Liver (tissue), 8 donors: ENCODE measurements at regions not wholly inside any gene's neighbourhood (a gene's known extent, or its start where the extent isn't known, plus 50 kb on each side); places are given as distances from the start of the nearest gene placed in this dataset.

ENCODE experiments used
- DNase-seq: peaks from one replicate; pipeline ENCODE4 v3.0.0-alpha.2; 2017; ENCODE audit warnings: low spot score
- H3K27ac ChIP-seq, 2 donors: one replicate each; pipeline ENCODE4 v1.7.0; 2013; ENCODE audit warnings: inconsistent platforms in 2 of 2, low read length in 2 of 2, control low read depth in 1 of 2, low read depth in 1 of 2, mild to moderate bottlenecking in 1 of 2
- H3K27me3 ChIP-seq, 4 donors: one replicate each; pipeline versions ENCODE4 v1.6.1 to v1.7.0; 2013; ENCODE audit warnings: low read length in 3 of 4, inconsistent platforms in 1 of 4, mild to moderate bottlenecking in 1 of 4, moderate library complexity in 1 of 4; ENCODE audit not compliant: control insufficient read depth in 4 of 4, insufficient read depth in 4 of 4
- H3K36me3 ChIP-seq, 4 donors: one replicate each; pipeline versions ENCODE4 v1.6.1 to v1.7.0; 2013; ENCODE audit warnings: low read length in 3 of 4, mild to moderate bottlenecking in 3 of 4, low read depth in 1 of 4, moderate library complexity in 1 of 4; ENCODE audit not compliant: control insufficient read depth in 4 of 4, insufficient read depth in 3 of 4
- H3K4me1 ChIP-seq, 4 donors: one replicate each; pipeline versions ENCODE4 v1.6.1 to v1.7.0; 2013; ENCODE audit warnings: low read length in 3 of 4, mild to moderate bottlenecking in 3 of 4, moderate library complexity in 1 of 4; ENCODE audit not compliant: control insufficient read depth in 4 of 4, insufficient read depth in 4 of 4
- H3K4me3 ChIP-seq, 3 donors: one replicate each; pipeline versions ENCODE4 v1.6.1 to v1.7.0; 2013; ENCODE audit warnings: low read length in 3 of 3, control low read depth in 1 of 3, low read depth in 1 of 3, mild to moderate bottlenecking in 1 of 3
- H3K9ac ChIP-seq, 2 donors: one replicate each; pipeline ENCODE4 v1.7.0; 2013; ENCODE audit warnings: low read length in 2 of 2, mild to moderate bottlenecking in 2 of 2, moderate library complexity in 2 of 2, control low read depth in 1 of 2, low read depth in 1 of 2
- H3K9me3 ChIP-seq, 4 donors: one replicate each; pipeline versions ENCODE4 v1.6.1 to v1.7.0; 2013; ENCODE audit warnings: low read length in 3 of 4; ENCODE audit not compliant: control insufficient read depth in 4 of 4
- ATF3 ChIP-seq: IDR thresholded peaks from 2 replicates; pipeline ENCODE4 v1.6.1; 2016; ENCODE audit warnings: antibody characterized with exemption
- CTCF ChIP-seq: fragments of 150-350 bp; IDR thresholded peaks from 2 replicates; pipeline ENCODE4 v1.5.1; 2017; ENCODE audit warnings: improper control_type of control experiment, low read depth, low read length; ENCODE audit not compliant: missing input control
- FOXA1 ChIP-seq: IDR thresholded peaks from 2 replicates; pipeline ENCODE4 v1.6.1; 2016; ENCODE audit warnings: antibody characterized with exemption
- FOXA2 ChIP-seq: IDR thresholded peaks from 2 replicates; pipeline ENCODE4 v1.6.1; 2016; ENCODE audit warnings: antibody characterized with exemption
- GABPA ChIP-seq, 2 donors: IDR thresholded peaks in 1 of 2; conservative IDR thresholded peaks in 1 of 2; 2 replicates each; pipeline ENCODE4 v1.6.1; 2016; ENCODE audit warnings: antibody characterized with exemption in 2 of 2, mild to moderate bottlenecking in 1 of 2, moderate library complexity in 1 of 2
- HNF4A ChIP-seq, 2 donors: conservative IDR thresholded peaks; 2 replicates each; pipeline ENCODE4 v1.6.1; 2016; ENCODE audit warnings: antibody characterized with exemption in 2 of 2, mild to moderate bottlenecking in 2 of 2
- HNF4G ChIP-seq: IDR thresholded peaks from 2 replicates; pipeline ENCODE4 v1.6.1; 2016; ENCODE audit warnings: antibody characterized with exemption
- JUND ChIP-seq, 2 donors: IDR thresholded peaks; 2 replicates each; pipeline ENCODE4 v1.6.1; 2016; ENCODE audit warnings: antibody characterized with exemption in 2 of 2
- NR2F2 ChIP-seq: IDR thresholded peaks from 2 replicates; pipeline ENCODE4 v1.6.1; 2016; ENCODE audit warnings: antibody characterized with exemption
- RAD21 ChIP-seq, 2 donors: IDR thresholded peaks; 2 replicates each; pipeline ENCODE4 v1.6.1; 2016; ENCODE audit warnings: antibody characterized with exemption in 2 of 2, mild to moderate bottlenecking in 2 of 2
- REST ChIP-seq: IDR thresholded peaks from 2 replicates; pipeline ENCODE4 v1.6.1; 2016; ENCODE audit warnings: antibody characterized with exemption, mild to moderate bottlenecking
- RXRA ChIP-seq, 2 donors: IDR thresholded peaks; 2 replicates each; pipeline ENCODE4 v1.6.1; 2017 to 2018; ENCODE audit warnings: antibody characterized with exemption in 2 of 2, mild to moderate bottlenecking in 1 of 2
- SP1 ChIP-seq: IDR thresholded peaks from 2 replicates; pipeline ENCODE4 v1.6.1; 2018; ENCODE audit warnings: antibody characterized with exemption, mild to moderate bottlenecking
- YY1 ChIP-seq: IDR thresholded peaks from 2 replicates; pipeline ENCODE4 v1.6.1; 2016; ENCODE audit warnings: antibody characterized with exemption, mild to moderate bottlenecking
- ZBTB33 ChIP-seq: IDR thresholded peaks from 2 replicates; pipeline ENCODE4 v1.6.1; 2016; ENCODE audit warnings: antibody characterized with exemption
- WGBS: extraction: QIAGEN DNeasy Blood & Tissue Kit; methylation state at CpG from one replicate; pipeline ENCODE4 v1.1.7; 2013; 5-methylcytosine and 5-hydroxymethylcytosine counted together
- donor health status: healthy.
- donor health status: healthy.
- donor health status: healthy.
- donor health status: healthy.
- donor health status: healthy.

GRCh38 chr7:51456-52068 lies 140.8 kb upstream of the FAM20C start:
- no peak overlapping the region for H3K27ac ChIP-seq
- no peak for DNase-seq
- H3K36me3 ChIP-seq: no peaks in the 10 kb centered on the region
- H3K4me3 ChIP-seq: no peak overlapping the region
- H3K27me3 ChIP-seq: no peaks in the 10 kb centered on the region
- H3K4me1 ChIP-seq: no peaks in the 10 kb centered on the region
- WGBS: 91% methylated on average over 11 of the region's 11 CpGs
- no peak overlapping the region for H3K9ac ChIP-seq
- TF ChIP-seq GABPA (IDR thresholded peaks at IDR 0.05 in 1 of 2, conservative IDR thresholded peaks at IDR 0.05 in 1 of 2): no peak
- no peak for TF ChIP-seq RAD21 (IDR thresholded peaks at IDR 0.05)
- no peak for TF ChIP-seq SP1
- no peak for TF ChIP-seq YY1
- no peak for TF ChIP-seq NR2F2
- TF ChIP-seq FOXA2: no peak
- H3K9me3 ChIP-seq: peaks cover 0 to 6% (median 0%) of the 10 kb centered on the region in 4 donors

- Histone ChIP-seq H3K4me1 (no peaks in the 10 kb centered on the region), H3K27me3 (no peaks in the 10 kb centered on the region), H3K9me3 (peaks cover 0 to 6% (median 0%) of the 10 kb centered on the region in 4 donors), H3K36me3 (no peaks in the 10 kb centered on the region), H3K9ac (no peak overlapping the region), H3K27ac (no peak overlapping the region), H3K4me3 (no peak overlapping the region)
- DNase-seq: no peak
- TF ChIP-seq ZBTB33 (no peak), YY1 (no peak), FOXA2 (no peak), NR2F2 (no peak), JUND (IDR thresholded peaks at IDR 0.05) (no peak), FOXA1 (no peak), HNF4A (conservative IDR thresholded peaks at IDR 0.05) (no peak), ATF3 (no peak), REST (no peak), HNF4G (no peak), RXRA (IDR thresholded peaks at IDR 0.05) (no peak), CTCF (no peak)
- 78% methylated on average over 3 of the region's 3 CpGs for WGBS
These were observed 140.3 kb upstream of the FAM20C start for GRCh38 chr7:52100-52499.
